IMR-90 (cell line): ENCODE measurements at regions not wholly inside any gene's neighbourhood (a gene's known extent, or its start where the extent isn't known, plus 50 kb on each side); places are given as distances from the start of the nearest gene placed in this dataset.

Experiments
- CEBPB ChIP-seq: IDR thresholded peaks from 2 replicates; pipeline ENCODE4 v1.6.1; 2012; ENCODE audit warnings: low read depth, low read length, improper control_type of control experiment
- POLR2A ChIP-seq: IDR thresholded peaks from 2 replicates; pipeline ENCODE4 v1.6.1; 2012; ENCODE audit warnings: mild to moderate bottlenecking, low read depth, low read length
- SMC3 ChIP-seq: fragments of 150-350 bp; IDR thresholded peaks from 2 replicates; pipeline ENCODE4 v1.6.1; 2016; ENCODE audit warnings: low read depth, mild to moderate bottlenecking, antibody characterized with exemption, low read length, moderate library complexity
- TF ChIP-seq, protein P1 (sequence below): conservative IDR thresholded peaks from 2 replicates; pipeline ENCODE4 v1.5.1; 2012; ENCODE audit warnings: mild to moderate bottlenecking, low read depth, low read length, improper control_type of control experiment

DNA sequence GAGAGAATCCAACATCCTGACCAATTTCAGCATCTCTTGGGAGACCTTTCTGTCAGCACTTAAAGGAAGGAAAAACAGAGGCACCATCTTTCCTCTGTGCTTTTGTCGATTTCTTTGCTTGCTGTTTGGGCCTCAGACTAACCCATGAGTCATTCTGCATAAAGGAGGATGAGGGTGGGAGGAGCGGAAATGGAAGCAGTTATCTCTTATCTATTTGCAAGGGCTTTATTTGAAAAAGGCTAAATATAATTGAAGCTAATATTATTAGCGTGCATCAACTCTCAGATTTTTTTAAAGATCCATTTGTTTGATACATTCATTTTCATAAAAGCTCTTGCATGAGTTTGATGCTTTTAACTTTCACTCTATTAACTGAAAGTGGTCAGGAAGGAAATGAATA is 72.9 kb downstream of the ZNF622 start:
- TF ChIP-seq POLR2A (no peak), SMC3 (no peak), CEBPB (no peak)
- TF ChIP-seq, protein P1, sequence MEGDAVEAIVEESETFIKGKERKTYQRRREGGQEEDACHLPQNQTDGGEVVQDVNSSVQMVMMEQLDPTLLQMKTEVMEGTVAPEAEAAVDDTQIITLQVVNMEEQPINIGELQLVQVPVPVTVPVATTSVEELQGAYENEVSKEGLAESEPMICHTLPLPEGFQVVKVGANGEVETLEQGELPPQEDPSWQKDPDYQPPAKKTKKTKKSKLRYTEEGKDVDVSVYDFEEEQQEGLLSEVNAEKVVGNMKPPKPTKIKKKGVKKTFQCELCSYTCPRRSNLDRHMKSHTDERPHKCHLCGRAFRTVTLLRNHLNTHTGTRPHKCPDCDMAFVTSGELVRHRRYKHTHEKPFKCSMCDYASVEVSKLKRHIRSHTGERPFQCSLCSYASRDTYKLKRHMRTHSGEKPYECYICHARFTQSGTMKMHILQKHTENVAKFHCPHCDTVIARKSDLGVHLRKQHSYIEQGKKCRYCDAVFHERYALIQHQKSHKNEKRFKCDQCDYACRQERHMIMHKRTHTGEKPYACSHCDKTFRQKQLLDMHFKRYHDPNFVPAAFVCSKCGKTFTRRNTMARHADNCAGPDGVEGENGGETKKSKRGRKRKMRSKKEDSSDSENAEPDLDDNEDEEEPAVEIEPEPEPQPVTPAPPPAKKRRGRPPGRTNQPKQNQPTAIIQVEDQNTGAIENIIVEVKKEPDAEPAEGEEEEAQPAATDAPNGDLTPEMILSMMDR: no peak
